ENCODE measurements at regions not wholly inside any gene's neighbourhood (a gene's known extent, or its start where the extent isn't known, plus 50 kb on each side); places are given as distances from the start of the nearest gene placed in this dataset.

- TF ChIP-seq CTCF (IDR thresholded peaks at IDR 0.05) (no peak), ZFX (IDR thresholded peaks at IDR 0.05; ENCODE audit: borderline replicate concordance) (no peak)
Observed at GRCh38 chr1:55418208-55419000, 203.2 kb upstream of the USP24 start.

All from 22Rv1 (cell line).